SK-N-SH treated with all-trans-retinoic acid at 6 μM for 48 hours (cell line): ENCODE measurements at regions not wholly inside any gene's neighbourhood (a gene's known extent, or its start where the extent isn't known, plus 50 kb on each side); places are given as distances from the start of the nearest gene placed in this dataset.
"Not testable (repeated sequence)": the region's sequence is repeated elsewhere in the genome, so short reads cannot be mapped to it uniquely, and the experiment has no call there.

Experiments used
- ATAC-seq: fragments of 200-7000 bp; cut with Tn5 transposase; 3 replicates; pipeline ENCODE4 v1.9.1; 2020; ENCODE audit warnings: mild to moderate bottlenecking, moderate library complexity
- ARNTL ChIP-seq: fragments of 450-650 bp; formaldehyde crosslinking; IDR thresholded peaks from 2 replicates; pipeline ENCODE4 v1.5.0; 2020; ENCODE audit warnings: low read depth, mild to moderate bottlenecking, moderate library complexity, borderline replicate concordance
- BACH2 ChIP-seq: fragments of 250-450 bp; sonication (Bioruptor Pico); IDR thresholded peaks from 2 replicates; pipeline ENCODE4 v1.9.0; 2021; ENCODE audit warnings: mild to moderate bottlenecking, borderline replicate concordance
- OSR1 ChIP-seq: fragments of 250-450 bp; sonication (Bioruptor Pico); IDR thresholded peaks from 2 replicates; pipeline ENCODE4 v1.8.0; 2022; ENCODE audit warnings: moderate library complexity, mild to moderate bottlenecking, inconsistent platforms
- PPARA ChIP-seq: fragments of 250-450 bp; sonication (Bioruptor Pico); IDR thresholded peaks from 2 replicates; pipeline ENCODE4 v1.5.0; 2020; ENCODE audit warnings: mild to moderate bottlenecking, borderline replicate concordance
- RARB ChIP-seq: fragments of 250-450 bp; sonication (Bioruptor Pico); IDR thresholded peaks from 2 replicates; pipeline ENCODE4 v1.8.0; 2021; ENCODE audit warnings: mild to moderate bottlenecking, moderate library complexity
- SNAI2 ChIP-seq: fragments of 250-450 bp; sonication (Bioruptor Pico); IDR thresholded peaks from 2 replicates; pipeline ENCODE4 v1.5.0; 2020; ENCODE audit warnings: mild to moderate bottlenecking, moderate library complexity
- TCF4 ChIP-seq: fragments of 250-450 bp; sonication (Bioruptor Pico); IDR thresholded peaks from 2 replicates; pipeline ENCODE4 v1.8.0; 2021; ENCODE audit warnings: mild to moderate bottlenecking, moderate library complexity, borderline replicate concordance
- TOX ChIP-seq: fragments of 250-450 bp; sonication (Bioruptor Pico); IDR thresholded peaks from 2 replicates; pipeline ENCODE4 v1.8.0; 2021; ENCODE audit warnings: mild to moderate bottlenecking, moderate library complexity, borderline replicate concordance
- ZFP3 ChIP-seq: fragments of 250-450 bp; sonication (Bioruptor Pico); IDR thresholded peaks from 2 replicates; pipeline ENCODE4 v1.5.0; 2020; ENCODE audit warnings: mild to moderate bottlenecking, moderate library complexity
- ZNF565 ChIP-seq: fragments of 450-650 bp; formaldehyde crosslinking; conservative IDR thresholded peaks from 2 replicates; pipeline ENCODE4 v1.5.0; 2020; ENCODE audit warnings: low read depth, mild to moderate bottlenecking, moderate library complexity
- ZNF8 ChIP-seq: fragments of 450-650 bp; formaldehyde crosslinking; IDR thresholded peaks from 2 replicates; pipeline ENCODE4 v1.5.0; 2020; ENCODE audit warnings: mild to moderate bottlenecking, moderate library complexity
- TF ChIP-seq, protein P1 (sequence below): fragments of 250-450 bp; sonication (Bioruptor Pico); IDR thresholded peaks from 2 replicates; pipeline ENCODE4 v1.5.1; 2021; ENCODE audit warnings: mild to moderate bottlenecking, moderate library complexity
- TF ChIP-seq, protein P2 (sequence below): fragments of 250-450 bp; sonication (Bioruptor Pico); IDR thresholded peaks from 2 replicates; pipeline ENCODE4 v1.8.0; 2021; ENCODE audit warnings: low read depth, mild to moderate bottlenecking, moderate library complexity, borderline replicate concordance
- TF ChIP-seq, protein P3 (sequence below): fragments of 250-450 bp; sonication (Bioruptor Pico); IDR thresholded peaks from 2 replicates; pipeline ENCODE4 v1.8.0; 2020; ENCODE audit warnings: mild to moderate bottlenecking, moderate library complexity, borderline replicate concordance
- TF ChIP-seq, protein P4 (sequence below): fragments of 250-450 bp; sonication (Bioruptor Pico); IDR thresholded peaks from 2 replicates; pipeline ENCODE4 v1.5.0; 2020; ENCODE audit warnings: mild to moderate bottlenecking, moderate library complexity
- TF ChIP-seq, protein P5 (sequence below): fragments of 250-450 bp; sonication (Bioruptor Pico); IDR thresholded peaks from 2 replicates; pipeline ENCODE4 v1.5.1; 2020; ENCODE audit warnings: low read depth, mild to moderate bottlenecking, moderate library complexity

DNA sequence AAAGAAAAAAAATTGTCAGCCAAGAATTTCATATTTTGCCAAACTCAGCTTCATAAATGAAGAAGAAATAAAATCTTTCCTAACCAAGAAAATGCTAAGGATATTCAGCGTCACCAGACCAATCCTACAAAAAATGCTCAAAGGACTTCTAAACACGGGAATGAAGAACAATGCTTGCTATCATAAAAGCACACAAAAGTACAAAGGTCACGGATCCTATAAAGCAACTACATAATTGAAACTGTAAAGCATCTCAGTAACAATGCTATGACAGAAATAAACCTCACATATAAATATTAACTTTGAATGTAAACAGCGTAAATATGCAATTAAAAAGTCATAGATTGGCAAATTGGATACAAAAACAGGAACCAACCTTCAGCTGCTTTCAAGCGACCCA, 1314.6 kb upstream of the GYPC start:
- TF ChIP-seq SNAI2 (no peak), OSR1 (CRISPR knock-in tag) (no peak), ZNF8 (no peak), PPARA (CRISPR knock-in tag) (no peak)
- TF ChIP-seq, protein P1, sequence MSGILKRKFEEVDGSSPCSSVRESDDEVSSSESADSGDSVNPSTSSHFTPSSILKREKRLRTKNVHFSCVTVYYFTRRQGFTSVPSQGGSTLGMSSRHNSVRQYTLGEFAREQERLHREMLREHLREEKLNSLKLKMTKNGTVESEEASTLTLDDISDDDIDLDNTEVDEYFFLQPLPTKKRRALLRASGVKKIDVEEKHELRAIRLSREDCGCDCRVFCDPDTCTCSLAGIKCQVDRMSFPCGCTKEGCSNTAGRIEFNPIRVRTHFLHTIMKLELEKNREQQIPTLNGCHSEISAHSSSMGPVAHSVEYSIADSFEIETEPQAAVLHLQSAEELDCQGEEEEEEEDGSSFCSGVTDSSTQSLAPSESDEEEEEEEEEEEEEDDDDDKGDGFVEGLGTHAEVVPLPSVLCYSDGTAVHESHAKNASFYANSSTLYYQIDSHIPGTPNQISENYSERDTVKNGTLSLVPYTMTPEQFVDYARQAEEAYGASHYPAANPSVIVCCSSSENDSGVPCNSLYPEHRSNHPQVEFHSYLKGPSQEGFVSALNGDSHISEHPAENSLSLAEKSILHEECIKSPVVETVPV = no peak
- no peak for ATAC-seq

DNA sequence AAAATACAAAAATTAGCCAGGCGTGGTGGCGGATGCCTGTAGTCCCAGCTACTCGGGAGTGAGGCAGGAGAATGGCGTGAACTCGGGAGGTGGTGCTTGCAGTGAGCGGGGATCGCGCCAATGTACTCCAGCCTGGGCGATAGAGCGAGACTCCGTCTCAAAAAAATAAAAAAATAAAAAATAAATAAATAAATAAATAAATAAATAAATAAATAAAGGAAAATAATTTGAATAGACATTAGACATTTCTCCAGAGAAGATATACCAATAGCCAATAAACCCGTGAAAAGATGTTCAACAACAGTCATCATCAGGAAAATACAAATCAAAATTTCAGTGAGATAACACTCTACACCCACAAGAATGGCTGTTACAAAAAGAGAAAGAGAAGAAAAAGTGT, 1302.4 kb upstream of the GYPC start:
- ATAC-seq = not testable (repeated sequence)

DNA sequence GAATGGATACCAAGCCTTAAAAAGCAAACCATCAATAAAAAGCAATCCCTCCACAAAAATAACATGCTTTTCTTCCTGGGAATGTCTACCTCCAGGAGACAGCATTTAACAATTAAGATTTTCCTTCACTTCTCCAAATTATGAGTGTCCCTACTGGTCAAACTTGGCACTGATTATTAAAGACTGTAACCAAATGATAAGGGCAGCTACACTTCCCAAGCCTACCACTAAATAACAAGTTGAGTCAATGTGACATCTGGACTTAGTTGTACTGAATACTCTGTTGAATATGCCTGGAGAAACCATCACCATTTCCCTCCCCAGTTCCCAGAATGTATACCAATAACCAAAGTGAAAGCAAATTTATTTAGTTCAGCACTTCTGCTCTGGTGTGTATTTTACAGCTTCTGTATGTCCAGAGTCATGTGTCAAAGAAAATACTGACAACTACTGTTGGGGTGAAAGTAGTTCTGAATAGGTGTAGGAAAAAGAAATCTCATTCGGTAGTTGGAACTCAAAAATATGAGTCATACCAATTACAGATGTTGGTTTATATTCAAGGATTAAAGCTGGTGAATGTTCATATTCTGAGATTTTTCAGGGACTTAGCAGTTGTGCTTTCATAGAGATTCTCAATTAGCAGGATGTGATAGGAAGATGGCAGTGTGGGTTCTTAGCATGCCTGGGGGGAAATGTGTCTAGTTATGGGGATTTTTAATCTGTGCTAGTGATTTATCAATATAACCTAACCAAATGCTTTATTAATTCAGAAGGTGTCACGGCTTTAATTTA, 1291.6 kb upstream of the GYPC start:
- TF ChIP-seq ARNTL (CRISPR knock-in tag) (no peak), RARB (CRISPR knock-in tag) (no peak), PPARA (CRISPR knock-in tag) (no peak), SNAI2 (no peak), TOX (no peak), BACH2 (CRISPR knock-in tag) (no peak), OSR1 (CRISPR knock-in tag) (no peak), TCF4 (no peak)
- TF ChIP-seq, protein P2, sequence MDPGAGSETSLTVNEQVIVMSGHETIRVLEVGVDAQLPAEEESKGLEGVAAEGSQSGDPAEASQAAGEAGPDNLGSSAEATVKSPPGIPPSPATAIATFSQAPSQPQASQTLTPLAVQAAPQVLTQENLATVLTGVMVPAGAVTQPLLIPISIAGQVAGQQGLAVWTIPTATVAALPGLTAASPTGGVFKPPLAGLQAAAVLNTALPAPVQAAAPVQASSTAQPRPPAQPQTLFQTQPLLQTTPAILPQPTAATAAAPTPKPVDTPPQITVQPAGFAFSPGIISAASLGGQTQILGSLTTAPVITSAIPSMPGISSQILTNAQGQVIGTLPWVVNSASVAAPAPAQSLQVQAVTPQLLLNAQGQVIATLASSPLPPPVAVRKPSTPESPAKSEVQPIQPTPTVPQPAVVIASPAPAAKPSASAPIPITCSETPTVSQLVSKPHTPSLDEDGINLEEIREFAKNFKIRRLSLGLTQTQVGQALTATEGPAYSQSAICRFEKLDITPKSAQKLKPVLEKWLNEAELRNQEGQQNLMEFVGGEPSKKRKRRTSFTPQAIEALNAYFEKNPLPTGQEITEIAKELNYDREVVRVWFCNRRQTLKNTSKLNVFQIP (CRISPR knock-in tag) = no peak
- TF ChIP-seq, protein P3, sequence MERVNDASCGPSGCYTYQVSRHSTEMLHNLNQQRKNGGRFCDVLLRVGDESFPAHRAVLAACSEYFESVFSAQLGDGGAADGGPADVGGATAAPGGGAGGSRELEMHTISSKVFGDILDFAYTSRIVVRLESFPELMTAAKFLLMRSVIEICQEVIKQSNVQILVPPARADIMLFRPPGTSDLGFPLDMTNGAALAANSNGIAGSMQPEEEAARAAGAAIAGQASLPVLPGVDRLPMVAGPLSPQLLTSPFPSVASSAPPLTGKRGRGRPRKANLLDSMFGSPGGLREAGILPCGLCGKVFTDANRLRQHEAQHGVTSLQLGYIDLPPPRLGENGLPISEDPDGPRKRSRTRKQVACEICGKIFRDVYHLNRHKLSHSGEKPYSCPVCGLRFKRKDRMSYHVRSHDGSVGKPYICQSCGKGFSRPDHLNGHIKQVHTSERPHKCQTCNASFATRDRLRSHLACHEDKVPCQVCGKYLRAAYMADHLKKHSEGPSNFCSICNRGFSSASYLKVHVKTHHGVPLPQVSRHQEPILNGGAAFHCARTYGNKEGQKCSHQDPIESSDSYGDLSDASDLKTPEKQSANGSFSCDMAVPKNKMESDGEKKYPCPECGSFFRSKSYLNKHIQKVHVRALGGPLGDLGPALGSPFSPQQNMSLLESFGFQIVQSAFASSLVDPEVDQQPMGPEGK (CRISPR knock-in tag) = no peak
- TF ChIP-seq, protein P4, sequence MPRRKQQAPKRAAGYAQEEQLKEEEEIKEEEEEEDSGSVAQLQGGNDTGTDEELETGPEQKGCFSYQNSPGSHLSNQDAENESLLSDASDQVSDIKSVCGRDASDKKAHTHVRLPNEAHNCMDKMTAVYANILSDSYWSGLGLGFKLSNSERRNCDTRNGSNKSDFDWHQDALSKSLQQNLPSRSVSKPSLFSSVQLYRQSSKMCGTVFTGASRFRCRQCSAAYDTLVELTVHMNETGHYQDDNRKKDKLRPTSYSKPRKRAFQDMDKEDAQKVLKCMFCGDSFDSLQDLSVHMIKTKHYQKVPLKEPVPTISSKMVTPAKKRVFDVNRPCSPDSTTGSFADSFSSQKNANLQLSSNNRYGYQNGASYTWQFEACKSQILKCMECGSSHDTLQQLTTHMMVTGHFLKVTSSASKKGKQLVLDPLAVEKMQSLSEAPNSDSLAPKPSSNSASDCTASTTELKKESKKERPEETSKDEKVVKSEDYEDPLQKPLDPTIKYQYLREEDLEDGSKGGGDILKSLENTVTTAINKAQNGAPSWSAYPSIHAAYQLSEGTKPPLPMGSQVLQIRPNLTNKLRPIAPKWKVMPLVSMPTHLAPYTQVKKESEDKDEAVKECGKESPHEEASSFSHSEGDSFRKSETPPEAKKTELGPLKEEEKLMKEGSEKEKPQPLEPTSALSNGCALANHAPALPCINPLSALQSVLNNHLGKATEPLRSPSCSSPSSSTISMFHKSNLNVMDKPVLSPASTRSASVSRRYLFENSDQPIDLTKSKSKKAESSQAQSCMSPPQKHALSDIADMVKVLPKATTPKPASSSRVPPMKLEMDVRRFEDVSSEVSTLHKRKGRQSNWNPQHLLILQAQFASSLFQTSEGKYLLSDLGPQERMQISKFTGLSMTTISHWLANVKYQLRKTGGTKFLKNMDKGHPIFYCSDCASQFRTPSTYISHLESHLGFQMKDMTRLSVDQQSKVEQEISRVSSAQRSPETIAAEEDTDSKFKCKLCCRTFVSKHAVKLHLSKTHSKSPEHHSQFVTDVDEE (CRISPR knock-in tag) = no peak
- TF ChIP-seq, protein P5, sequence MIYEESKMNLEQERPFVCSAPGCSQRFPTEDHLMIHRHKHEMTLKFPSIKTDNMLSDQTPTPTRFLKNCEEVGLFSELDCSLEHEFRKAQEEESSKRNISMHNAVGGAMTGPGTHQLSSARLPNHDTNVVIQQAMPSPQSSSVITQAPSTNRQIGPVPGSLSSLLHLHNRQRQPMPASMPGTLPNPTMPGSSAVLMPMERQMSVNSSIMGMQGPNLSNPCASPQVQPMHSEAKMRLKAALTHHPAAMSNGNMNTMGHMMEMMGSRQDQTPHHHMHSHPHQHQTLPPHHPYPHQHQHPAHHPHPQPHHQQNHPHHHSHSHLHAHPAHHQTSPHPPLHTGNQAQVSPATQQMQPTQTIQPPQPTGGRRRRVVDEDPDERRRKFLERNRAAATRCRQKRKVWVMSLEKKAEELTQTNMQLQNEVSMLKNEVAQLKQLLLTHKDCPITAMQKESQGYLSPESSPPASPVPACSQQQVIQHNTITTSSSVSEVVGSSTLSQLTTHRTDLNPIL (CRISPR knock-in tag) = no peak
- ATAC-seq = no peak

DNA sequence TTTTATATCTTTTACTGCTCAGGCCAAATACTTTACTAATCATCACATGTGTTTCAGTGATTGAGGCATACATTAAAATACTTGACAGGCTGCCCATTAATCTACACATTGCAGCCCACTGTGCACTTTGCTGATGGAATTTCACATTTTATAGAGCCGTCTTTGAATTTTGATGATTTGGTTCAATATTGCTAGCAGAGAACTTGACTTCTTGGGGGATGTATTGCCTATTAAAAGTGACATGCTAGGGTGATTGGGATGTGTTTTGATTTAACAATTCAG, 1291.0 kb upstream of the GYPC start:
- TF ChIP-seq OSR1 (CRISPR knock-in tag) (no peak), ZNF565 (CRISPR knock-in tag) (no peak)
- no peak for ATAC-seq

DNA sequence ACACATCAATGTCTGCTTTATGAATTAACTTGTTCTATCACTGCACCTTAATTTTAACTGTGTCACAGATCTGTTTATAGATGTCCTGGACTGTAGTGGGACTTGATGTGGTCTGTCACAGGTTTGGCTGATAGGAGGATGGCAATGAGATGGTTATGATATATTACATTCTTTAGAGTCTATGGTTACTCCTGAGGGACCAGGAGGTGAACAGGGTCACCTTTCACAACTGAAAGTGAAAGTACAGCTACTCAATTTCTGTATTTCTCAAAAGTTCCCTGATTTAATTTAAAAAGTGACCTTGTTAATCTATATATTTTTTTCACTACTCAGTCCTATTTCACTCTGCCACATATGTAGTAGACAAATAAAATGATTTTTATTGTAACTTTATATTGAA, 1284.1 kb upstream of the GYPC start:
- TF ChIP-seq OSR1 (CRISPR knock-in tag) (no peak), ZFP3 (CRISPR knock-in tag) (no peak), ZNF565 (CRISPR knock-in tag) (no peak), ARNTL (CRISPR knock-in tag) (no peak)
- TF ChIP-seq, protein P3 (CRISPR knock-in tag) = no peak
- TF ChIP-seq, all 23 proteins: peak for 0
- no peak for ATAC-seq
